Right lobe of liver (tissue), 4 donors: ENCODE measurements at regions not wholly inside any gene's neighbourhood (a gene's known extent, or its start where the extent isn't known, plus 50 kb on each side); places are given as distances from the start of the nearest gene placed in this dataset.

ENCODE experiments used
- CTCF ChIP-seq, 4 donors: fragments of 200-600 bp in 3 of 4; fragments of 450-650 bp in 1 of 4; IDR thresholded peaks; one replicate each; pipeline versions ENCODE4 v1.5.1 to v1.8.0; 2016 to 2022; ENCODE audit warnings: antibody characterized with exemption in 4 of 4, mild to moderate bottlenecking in 2 of 4
- POLR2A ChIP-seq: fragments of 450-650 bp; IDR thresholded peaks from one replicate; pipeline ENCODE4 v1.6.1; 2017; ENCODE audit warnings: antibody characterized with exemption, mild to moderate bottlenecking
- donor health status: DM: no; HTN: no; CAD: no.
- donor health status: DM: no; HTN: no; CAD: no.
- donor health status: DM: no; HTN: yes; CAD: no.

- no peak for TF ChIP-seq POLR2A
- no peak for TF ChIP-seq CTCF (IDR thresholded peaks at IDR 0.05)
Measured at GRCh38 chr10:44847110-44847509, 64.0 kb upstream of the TMEM72 start.
